Esophagus muscularis mucosa (tissue), 4 donors: ENCODE measurements at regions not wholly inside any gene's neighbourhood (a gene's known extent, or its start where the extent isn't known, plus 50 kb on each side); places are given as distances from the start of the nearest gene placed in this dataset.

Experiments
- EP300 ChIP-seq: sonication (generic); formaldehyde crosslinking; IDR thresholded peaks from one replicate; pipeline ENCODE4 v1.6.1; 2017; ENCODE audit warnings: antibody characterized with exemption
- POLR2A ChIP-seq: fragments of 450-650 bp; IDR thresholded peaks from one replicate; pipeline ENCODE4 v1.6.1; 2017; ENCODE audit warnings: antibody characterized with exemption, moderate library complexity, mild to moderate bottlenecking, low read depth
- TF ChIP-seq, protein P1 (sequence below), 3 experiments: fragments of 200-600 bp in 2 of 3; fragments of 450-650 bp in 1 of 3; sonication (generic) in 2 of 3; IDR thresholded peaks; one replicate each; pipeline ENCODE4 v1.5.1; 2017 to 2019; ENCODE audit warnings: antibody characterized with exemption in 3 of 3, mild to moderate bottlenecking in 2 of 3, moderate library complexity in 1 of 3

DNA sequence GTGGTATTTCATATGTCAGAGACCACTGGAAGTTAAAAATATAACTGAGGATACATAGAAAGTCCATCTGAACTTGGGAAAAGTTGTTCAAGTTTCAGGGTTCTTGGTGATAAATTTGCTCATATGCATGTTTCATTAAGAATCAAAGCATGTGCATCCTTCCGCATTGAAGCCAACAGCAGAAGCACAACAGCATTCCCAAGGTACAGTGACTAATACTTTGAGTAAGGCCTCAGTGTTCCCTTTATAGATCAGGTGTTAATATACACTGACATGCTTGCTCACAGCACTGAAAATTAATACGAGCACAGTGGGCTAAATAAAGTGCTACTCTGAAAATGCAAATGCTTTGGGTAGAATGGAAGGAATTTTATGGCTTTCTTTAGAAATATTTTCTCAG is 691.1 kb downstream of the METTL15 start:
- TF ChIP-seq, protein P1, sequence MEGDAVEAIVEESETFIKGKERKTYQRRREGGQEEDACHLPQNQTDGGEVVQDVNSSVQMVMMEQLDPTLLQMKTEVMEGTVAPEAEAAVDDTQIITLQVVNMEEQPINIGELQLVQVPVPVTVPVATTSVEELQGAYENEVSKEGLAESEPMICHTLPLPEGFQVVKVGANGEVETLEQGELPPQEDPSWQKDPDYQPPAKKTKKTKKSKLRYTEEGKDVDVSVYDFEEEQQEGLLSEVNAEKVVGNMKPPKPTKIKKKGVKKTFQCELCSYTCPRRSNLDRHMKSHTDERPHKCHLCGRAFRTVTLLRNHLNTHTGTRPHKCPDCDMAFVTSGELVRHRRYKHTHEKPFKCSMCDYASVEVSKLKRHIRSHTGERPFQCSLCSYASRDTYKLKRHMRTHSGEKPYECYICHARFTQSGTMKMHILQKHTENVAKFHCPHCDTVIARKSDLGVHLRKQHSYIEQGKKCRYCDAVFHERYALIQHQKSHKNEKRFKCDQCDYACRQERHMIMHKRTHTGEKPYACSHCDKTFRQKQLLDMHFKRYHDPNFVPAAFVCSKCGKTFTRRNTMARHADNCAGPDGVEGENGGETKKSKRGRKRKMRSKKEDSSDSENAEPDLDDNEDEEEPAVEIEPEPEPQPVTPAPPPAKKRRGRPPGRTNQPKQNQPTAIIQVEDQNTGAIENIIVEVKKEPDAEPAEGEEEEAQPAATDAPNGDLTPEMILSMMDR (IDR thresholded peaks at IDR 0.05), result no peak
- TF ChIP-seq POLR2A (no peak), EP300 (no peak)
